CD4-positive, alpha-beta T cell (primary cell): ENCODE measurements at regions not wholly inside any gene's neighbourhood (a gene's known extent, or its start where the extent isn't known, plus 50 kb on each side); places are given as distances from the start of the nearest gene placed in this dataset.

ENCODE experiments used
- ATAC-seq: fragments of 200-7000 bp; cut with Tn5 transposase; one replicate; pipeline ENCODE4 v1.10.0; 2022; ENCODE audit warnings: mild to moderate bottlenecking; ENCODE audit not compliant: poor library complexity
- CTCF ChIA-PET: fragments of 350-600 bp; sonication (Branson Sonifier 250); formaldehyde crosslinking; loops from one replicate; lab custom pipeline; 2021; ENCODE audit warnings: antibody characterized with exemption, inconsistent platforms; lab: Charles Lee
- POLR2A ChIA-PET: fragments of 350-600 bp; sonication (Branson Sonifier 250); formaldehyde crosslinking; loops from one replicate; lab custom pipeline; 2021; ENCODE audit warnings: antibody characterized with exemption, inconsistent platforms; lab: Charles Lee
- DNase-seq, 14 experiments: peaks; one replicate each; pipeline ENCODE4 v3.0.0-alpha.2; 2013 to 2020; ENCODE audit warnings: mixed read lengths in 2 of 14
- H3K27ac ChIP-seq, 2 donors: one replicate each; pipeline versions ENCODE4 v1.5.1 to v1.7.0; 2013; ENCODE audit warnings: low read length in 2 of 2, low read depth in 1 of 2, mild to moderate bottlenecking in 1 of 2
- H3K27me3 ChIP-seq, 2 experiments: 1 replicate in 1 of 2; 2 replicates in 1 of 2; pipeline versions ENCODE4 v1.6.1 to v1.7.0; 2013; ENCODE audit warnings: low read length in 2 of 2, control low read depth in 1 of 2, mild to moderate bottlenecking in 1 of 2, moderate library complexity in 1 of 2; ENCODE audit not compliant: insufficient read depth in 2 of 2, control insufficient read depth in 1 of 2
- H3K36me3 ChIP-seq: one replicate; pipeline ENCODE4 v1.6.1; 2013; ENCODE audit warnings: low read length, control low read depth; ENCODE audit not compliant: insufficient read depth
- H3K4me1 ChIP-seq: one replicate; pipeline ENCODE4 v1.6.1; 2013; ENCODE audit warnings: low read length, control low read depth; ENCODE audit not compliant: insufficient read depth
- H3K4me3 ChIP-seq: one replicate; pipeline ENCODE4 v1.5.1; 2013; ENCODE audit warnings: mild to moderate bottlenecking, low read length, moderate library complexity
- H3K9me3 ChIP-seq, 2 experiments: 1 replicate in 1 of 2; 2 replicates in 1 of 2; pipeline versions ENCODE4 v1.6.1 to v1.7.0; 2013; ENCODE audit warnings: low read length in 2 of 2, mild to moderate bottlenecking in 2 of 2, control low read depth in 1 of 2, moderate library complexity in 1 of 2; ENCODE audit not compliant: control insufficient read depth in 1 of 2, insufficient read depth in 1 of 2
- H3K27ac Mint-ChIP-seq: one replicate; pipeline ENCODE4 v1.8.0; 2020; ENCODE audit warnings: mixed read lengths
- H3K27me3 Mint-ChIP-seq: one replicate; pipeline ENCODE4 v1.8.0; 2021; ENCODE audit warnings: mixed read lengths
- H3K36me3 Mint-ChIP-seq: one replicate; pipeline ENCODE4 v1.8.0; 2021; ENCODE audit warnings: low read depth, mixed read lengths
- H3K4me1 Mint-ChIP-seq: one replicate; pipeline ENCODE4 v1.8.0; 2021; ENCODE audit warnings: low read depth, mixed read lengths
- H3K4me3 Mint-ChIP-seq: one replicate; pipeline ENCODE4 v1.8.0; 2020; ENCODE audit warnings: mild to moderate bottlenecking, mixed read lengths
- H3K9me3 Mint-ChIP-seq: one replicate; pipeline ENCODE4 v1.8.0; 2020; ENCODE audit warnings: mixed read lengths
- intact Hi-C, 2 experiments: fragments of 100-400 bp; cut with DNase I in 1 of 2; cut with micrococcal nuclease in 1 of 2; formaldehyde crosslinking; loops; one replicate each; pipeline versions ENCODE4 v1.15.1 to v1.9.0; 2023 to 2025; cut with DNase I, micrococcal nuclease
- TF ChIP-seq, protein P1 (sequence below): fragments of 200-600 bp; IDR thresholded peaks from one replicate; pipeline ENCODE4 v1.8.0; 2022; ENCODE audit warnings: antibody characterized with exemption, mild to moderate bottlenecking

DNA sequence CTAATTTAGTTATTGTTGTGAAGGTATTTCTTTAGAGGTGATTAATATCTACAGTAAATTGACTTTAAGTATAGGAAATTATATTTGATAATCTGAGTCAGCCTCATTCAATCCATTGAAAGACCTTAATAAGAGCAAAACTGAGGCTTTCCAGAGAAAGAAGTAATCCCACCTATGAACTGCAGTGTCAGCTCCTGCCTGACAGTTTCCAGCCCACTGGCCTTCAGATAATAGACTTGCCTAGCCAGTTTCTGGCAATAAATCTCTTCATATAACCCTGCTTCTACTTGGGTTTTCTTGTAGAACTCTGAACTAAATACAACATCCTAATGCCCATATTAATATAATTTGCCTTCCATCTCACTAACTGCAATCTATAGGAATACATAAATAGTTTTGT is 437.9 kb upstream of the UBE2E3 start:
- Mint-ChIP-seq H3K27me3 (peaks cover 5% of the 10 kb centered on the region), H3K4me3 (no peak overlapping the region), H3K9me3 (no peaks in the 10 kb centered on the region), H3K27ac (no peak overlapping the region), H3K36me3 (no peaks in the 10 kb centered on the region), H3K4me1 (no peaks in the 10 kb centered on the region)
- DNase-seq (no peak), ATAC-seq (no peak)
- Histone ChIP-seq H3K27ac (no peak overlapping the region), H3K27me3 (no peaks in the 10 kb centered on the region), H3K9me3 (no peaks in the 10 kb centered on the region), H3K36me3 (no peaks in the 10 kb centered on the region), H3K4me1 (no peaks in the 10 kb centered on the region), H3K4me3 (no peak overlapping the region)
- intact Hi-C loops = no loop called here
- POLR2A ChIA-PET = no interaction called here
- TF ChIP-seq, protein P1, sequence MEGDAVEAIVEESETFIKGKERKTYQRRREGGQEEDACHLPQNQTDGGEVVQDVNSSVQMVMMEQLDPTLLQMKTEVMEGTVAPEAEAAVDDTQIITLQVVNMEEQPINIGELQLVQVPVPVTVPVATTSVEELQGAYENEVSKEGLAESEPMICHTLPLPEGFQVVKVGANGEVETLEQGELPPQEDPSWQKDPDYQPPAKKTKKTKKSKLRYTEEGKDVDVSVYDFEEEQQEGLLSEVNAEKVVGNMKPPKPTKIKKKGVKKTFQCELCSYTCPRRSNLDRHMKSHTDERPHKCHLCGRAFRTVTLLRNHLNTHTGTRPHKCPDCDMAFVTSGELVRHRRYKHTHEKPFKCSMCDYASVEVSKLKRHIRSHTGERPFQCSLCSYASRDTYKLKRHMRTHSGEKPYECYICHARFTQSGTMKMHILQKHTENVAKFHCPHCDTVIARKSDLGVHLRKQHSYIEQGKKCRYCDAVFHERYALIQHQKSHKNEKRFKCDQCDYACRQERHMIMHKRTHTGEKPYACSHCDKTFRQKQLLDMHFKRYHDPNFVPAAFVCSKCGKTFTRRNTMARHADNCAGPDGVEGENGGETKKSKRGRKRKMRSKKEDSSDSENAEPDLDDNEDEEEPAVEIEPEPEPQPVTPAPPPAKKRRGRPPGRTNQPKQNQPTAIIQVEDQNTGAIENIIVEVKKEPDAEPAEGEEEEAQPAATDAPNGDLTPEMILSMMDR = no peak
- CTCF ChIA-PET = no interaction called here

DNA sequence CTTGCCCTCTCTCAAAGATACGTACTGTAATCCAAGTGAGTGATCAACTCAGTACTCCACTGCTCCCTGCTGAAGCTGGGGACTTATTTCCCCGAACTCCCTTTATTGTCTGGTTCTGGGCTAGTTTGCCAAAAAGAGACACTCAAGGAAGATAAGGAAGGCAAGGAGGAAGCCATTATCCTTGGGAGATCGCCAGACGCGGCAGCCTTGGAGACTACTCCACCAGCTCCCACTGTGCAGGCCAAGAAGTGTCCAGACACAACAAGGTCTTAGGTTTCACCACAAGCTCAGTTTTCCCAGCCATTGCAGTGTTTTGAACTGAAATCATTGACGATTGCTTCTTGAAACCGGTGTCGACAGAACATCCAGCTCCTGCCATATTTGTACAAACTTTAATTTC is 439.6 kb upstream of the UBE2E3 start:
- no peaks in the 10 kb centered on the region for H3K36me3 ChIP-seq
- Mint-ChIP-seq H3K27ac (no peak overlapping the region), H3K4me3 (no peak overlapping the region), H3K27me3 (no peaks in the 10 kb centered on the region), H3K9me3 (no peaks in the 10 kb centered on the region), H3K36me3 (no peaks in the 10 kb centered on the region), H3K4me1 (no peaks in the 10 kb centered on the region)
- ATAC-seq (no peak), DNase-seq (no peak)
- ChIA-PET CTCF (no interaction called here), POLR2A (no interaction called here)
- H3K27ac ChIP-seq = no peak overlapping the region
- H3K9me3 ChIP-seq = no peaks in the 10 kb centered on the region
- no peaks in the 10 kb centered on the region for H3K4me1 ChIP-seq
- TF ChIP-seq, protein P1 = no peak
- H3K4me3 ChIP-seq = no peak overlapping the region
- no peaks in the 10 kb centered on the region for H3K27me3 ChIP-seq
- intact Hi-C loops = no loop called here

DNA sequence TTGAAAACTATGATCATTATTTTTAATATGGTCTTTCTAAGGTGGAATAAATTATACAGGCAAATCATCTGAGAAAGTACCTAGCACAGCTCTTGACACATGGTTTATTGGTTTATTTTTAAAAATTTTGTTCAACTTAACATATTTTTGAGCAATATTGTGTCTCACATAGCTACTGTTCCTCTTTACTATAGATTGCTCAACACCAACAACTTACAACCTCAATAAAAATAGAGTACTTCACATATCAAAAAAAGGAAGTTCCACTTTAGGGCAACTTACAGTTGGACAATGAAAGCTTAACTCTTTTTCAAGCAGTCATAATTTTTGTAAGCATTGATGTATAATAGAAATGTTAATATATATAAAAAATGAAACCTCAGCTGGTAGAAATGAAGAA is 440.9 kb upstream of the UBE2E3 start:
- Histone ChIP-seq H3K36me3 (no peaks in the 10 kb centered on the region), H3K27me3 (no peaks in the 10 kb centered on the region), H3K4me1 (no peaks in the 10 kb centered on the region), H3K9me3 (no peaks in the 10 kb centered on the region), H3K4me3 (no peak overlapping the region), H3K27ac (no peak overlapping the region)
- no peaks in the 10 kb centered on the region for H3K27me3 Mint-ChIP-seq
- H3K27ac Mint-ChIP-seq = no peak overlapping the region
- intact Hi-C loops = no loop called here
- H3K36me3 Mint-ChIP-seq = no peaks in the 10 kb centered on the region
- H3K9me3 Mint-ChIP-seq = no peaks in the 10 kb centered on the region
- TF ChIP-seq, protein P1 = no peak
- no peak for ATAC-seq
- H3K4me1 Mint-ChIP-seq = no peaks in the 10 kb centered on the region
- CTCF ChIA-PET = no interaction called here
- no peak overlapping the region for H3K4me3 Mint-ChIP-seq
- POLR2A ChIA-PET = no interaction called here
- DNase-seq = peak in 1 of 14 experiments; percentile 3
